ENCODE measurements at regions not wholly inside any gene's neighbourhood (a gene's known extent, or its start where the extent isn't known, plus 50 kb on each side); places are given as distances from the start of the nearest gene placed in this dataset.

DNA sequence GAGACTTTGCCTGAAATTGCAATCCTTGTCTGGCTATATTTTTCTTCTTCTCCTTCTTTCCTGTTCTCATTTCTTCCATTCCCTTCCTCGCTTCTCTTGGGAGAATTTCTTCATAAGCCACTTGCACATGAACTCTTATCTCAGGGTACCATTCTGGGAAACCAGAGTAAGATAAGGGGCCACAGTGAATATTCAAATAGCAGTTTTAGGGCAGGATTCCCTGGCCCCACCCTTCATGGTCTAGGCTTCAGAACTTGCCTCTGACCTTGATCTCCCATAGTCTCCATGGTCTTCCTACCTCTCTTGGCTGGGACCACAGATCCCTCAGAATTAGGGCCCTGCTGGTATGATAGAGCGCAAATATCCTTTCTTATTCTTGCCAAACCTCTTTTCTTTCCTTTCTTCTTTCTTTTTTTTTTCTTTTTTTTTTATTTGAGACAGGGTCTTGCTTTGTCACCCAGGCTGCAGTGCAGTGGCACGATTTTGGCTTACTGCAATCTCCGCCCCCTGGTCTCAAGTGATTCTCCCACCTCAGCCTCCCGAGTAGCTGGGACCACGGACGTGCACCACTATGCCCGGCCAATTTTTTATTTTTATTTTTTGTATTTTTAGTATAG is 123.0 kb upstream of the CITED2 start (continued):
- TF ChIP-seq, protein P1, sequence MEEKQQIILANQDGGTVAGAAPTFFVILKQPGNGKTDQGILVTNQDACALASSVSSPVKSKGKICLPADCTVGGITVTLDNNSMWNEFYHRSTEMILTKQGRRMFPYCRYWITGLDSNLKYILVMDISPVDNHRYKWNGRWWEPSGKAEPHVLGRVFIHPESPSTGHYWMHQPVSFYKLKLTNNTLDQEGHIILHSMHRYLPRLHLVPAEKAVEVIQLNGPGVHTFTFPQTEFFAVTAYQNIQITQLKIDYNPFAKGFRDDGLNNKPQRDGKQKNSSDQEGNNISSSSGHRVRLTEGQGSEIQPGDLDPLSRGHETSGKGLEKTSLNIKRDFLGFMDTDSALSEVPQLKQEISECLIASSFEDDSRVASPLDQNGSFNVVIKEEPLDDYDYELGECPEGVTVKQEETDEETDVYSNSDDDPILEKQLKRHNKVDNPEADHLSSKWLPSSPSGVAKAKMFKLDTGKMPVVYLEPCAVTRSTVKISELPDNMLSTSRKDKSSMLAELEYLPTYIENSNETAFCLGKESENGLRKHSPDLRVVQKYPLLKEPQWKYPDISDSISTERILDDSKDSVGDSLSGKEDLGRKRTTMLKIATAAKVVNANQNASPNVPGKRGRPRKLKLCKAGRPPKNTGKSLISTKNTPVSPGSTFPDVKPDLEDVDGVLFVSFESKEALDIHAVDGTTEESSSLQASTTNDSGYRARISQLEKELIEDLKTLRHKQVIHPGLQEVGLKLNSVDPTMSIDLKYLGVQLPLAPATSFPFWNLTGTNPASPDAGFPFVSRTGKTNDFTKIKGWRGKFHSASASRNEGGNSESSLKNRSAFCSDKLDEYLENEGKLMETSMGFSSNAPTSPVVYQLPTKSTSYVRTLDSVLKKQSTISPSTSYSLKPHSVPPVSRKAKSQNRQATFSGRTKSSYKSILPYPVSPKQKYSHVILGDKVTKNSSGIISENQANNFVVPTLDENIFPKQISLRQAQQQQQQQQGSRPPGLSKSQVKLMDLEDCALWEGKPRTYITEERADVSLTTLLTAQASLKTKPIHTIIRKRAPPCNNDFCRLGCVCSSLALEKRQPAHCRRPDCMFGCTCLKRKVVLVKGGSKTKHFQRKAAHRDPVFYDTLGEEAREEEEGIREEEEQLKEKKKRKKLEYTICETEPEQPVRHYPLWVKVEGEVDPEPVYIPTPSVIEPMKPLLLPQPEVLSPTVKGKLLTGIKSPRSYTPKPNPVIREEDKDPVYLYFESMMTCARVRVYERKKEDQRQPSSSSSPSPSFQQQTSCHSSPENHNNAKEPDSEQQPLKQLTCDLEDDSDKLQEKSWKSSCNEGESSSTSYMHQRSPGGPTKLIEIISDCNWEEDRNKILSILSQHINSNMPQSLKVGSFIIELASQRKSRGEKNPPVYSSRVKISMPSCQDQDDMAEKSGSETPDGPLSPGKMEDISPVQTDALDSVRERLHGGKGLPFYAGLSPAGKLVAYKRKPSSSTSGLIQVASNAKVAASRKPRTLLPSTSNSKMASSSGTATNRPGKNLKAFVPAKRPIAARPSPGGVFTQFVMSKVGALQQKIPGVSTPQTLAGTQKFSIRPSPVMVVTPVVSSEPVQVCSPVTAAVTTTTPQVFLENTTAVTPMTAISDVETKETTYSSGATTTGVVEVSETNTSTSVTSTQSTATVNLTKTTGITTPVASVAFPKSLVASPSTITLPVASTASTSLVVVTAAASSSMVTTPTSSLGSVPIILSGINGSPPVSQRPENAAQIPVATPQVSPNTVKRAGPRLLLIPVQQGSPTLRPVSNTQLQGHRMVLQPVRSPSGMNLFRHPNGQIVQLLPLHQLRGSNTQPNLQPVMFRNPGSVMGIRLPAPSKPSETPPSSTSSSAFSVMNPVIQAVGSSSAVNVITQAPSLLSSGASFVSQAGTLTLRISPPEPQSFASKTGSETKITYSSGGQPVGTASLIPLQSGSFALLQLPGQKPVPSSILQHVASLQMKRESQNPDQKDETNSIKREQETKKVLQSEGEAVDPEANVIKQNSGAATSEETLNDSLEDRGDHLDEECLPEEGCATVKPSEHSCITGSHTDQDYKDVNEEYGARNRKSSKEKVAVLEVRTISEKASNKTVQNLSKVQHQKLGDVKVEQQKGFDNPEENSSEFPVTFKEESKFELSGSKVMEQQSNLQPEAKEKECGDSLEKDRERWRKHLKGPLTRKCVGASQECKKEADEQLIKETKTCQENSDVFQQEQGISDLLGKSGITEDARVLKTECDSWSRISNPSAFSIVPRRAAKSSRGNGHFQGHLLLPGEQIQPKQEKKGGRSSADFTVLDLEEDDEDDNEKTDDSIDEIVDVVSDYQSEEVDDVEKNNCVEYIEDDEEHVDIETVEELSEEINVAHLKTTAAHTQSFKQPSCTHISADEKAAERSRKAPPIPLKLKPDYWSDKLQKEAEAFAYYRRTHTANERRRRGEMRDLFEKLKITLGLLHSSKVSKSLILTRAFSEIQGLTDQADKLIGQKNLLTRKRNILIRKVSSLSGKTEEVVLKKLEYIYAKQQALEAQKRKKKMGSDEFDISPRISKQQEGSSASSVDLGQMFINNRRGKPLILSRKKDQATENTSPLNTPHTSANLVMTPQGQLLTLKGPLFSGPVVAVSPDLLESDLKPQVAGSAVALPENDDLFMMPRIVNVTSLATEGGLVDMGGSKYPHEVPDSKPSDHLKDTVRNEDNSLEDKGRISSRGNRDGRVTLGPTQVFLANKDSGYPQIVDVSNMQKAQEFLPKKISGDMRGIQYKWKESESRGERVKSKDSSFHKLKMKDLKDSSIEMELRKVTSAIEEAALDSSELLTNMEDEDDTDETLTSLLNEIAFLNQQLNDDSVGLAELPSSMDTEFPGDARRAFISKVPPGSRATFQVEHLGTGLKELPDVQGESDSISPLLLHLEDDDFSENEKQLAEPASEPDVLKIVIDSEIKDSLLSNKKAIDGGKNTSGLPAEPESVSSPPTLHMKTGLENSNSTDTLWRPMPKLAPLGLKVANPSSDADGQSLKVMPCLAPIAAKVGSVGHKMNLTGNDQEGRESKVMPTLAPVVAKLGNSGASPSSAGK (IDR thresholded peaks at IDR 0.05) = peak; percentile 52; the same call in 1 of the 2 replicates
- TF ChIP-seq NR0B1 (IDR thresholded peaks at IDR 0.05; ENCODE audit: partially characterized antibody) = no peak
- no peak for TF ChIP-seq ZNF224 (CRISPR knock-in tag; IDR thresholded peaks at IDR 0.05)
- TF ChIP-seq, protein P2, sequence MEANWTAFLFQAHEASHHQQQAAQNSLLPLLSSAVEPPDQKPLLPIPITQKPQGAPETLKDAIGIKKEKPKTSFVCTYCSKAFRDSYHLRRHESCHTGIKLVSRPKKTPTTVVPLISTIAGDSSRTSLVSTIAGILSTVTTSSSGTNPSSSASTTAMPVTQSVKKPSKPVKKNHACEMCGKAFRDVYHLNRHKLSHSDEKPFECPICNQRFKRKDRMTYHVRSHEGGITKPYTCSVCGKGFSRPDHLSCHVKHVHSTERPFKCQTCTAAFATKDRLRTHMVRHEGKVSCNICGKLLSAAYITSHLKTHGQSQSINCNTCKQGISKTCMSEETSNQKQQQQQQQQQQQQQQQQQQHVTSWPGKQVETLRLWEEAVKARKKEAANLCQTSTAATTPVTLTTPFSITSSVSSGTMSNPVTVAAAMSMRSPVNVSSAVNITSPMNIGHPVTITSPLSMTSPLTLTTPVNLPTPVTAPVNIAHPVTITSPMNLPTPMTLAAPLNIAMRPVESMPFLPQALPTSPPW (CRISPR knock-in tag; IDR thresholded peaks at IDR 0.05) = peak; percentile 80
- TF ChIP-seq SAFB2 (IDR thresholded peaks at IDR 0.05; ENCODE audit: borderline replicate concordance, low read depth, low read length, severe bottlenecking) = no peak
- no peak for TF ChIP-seq XRCC3 (IDR thresholded peaks at IDR 0.05)
- TF ChIP-seq KLF16 (IDR thresholded peaks at IDR 0.05) = peak; percentile 90
- TF ChIP-seq E2F6 (IDR thresholded peaks at IDR 0.05; ENCODE audit: borderline replicate concordance in 1 of 2, extremely low read depth in 1 of 2, insufficient read depth in 1 of 2, insufficient read length in 1 of 2, low read depth in 1 of 2, low read length in 1 of 2, poor library complexity in 1 of 2, severe bottlenecking in 1 of 2) = no peak
- no peak for TF ChIP-seq ETV6 (IDR thresholded peaks at IDR 0.05; ENCODE audit: borderline replicate concordance in 1 of 2, low read depth in 2 of 2, low read length in 1 of 2)
- TF ChIP-seq ETV6 (CRISPR knock-in tag; IDR thresholded peaks at IDR 0.05; ENCODE audit: borderline replicate concordance) = no peak
- TF ChIP-seq ZBTB1 (CRISPR knock-in tag; IDR thresholded peaks at IDR 0.05; ENCODE audit: borderline replicate concordance, low read depth) = no peak
- TF ChIP-seq COPS2 (conservative IDR thresholded peaks at IDR 0.05) = no peak

All from K562 (cell line).